GM18499 (cell line): ENCODE measurements at regions not wholly inside any gene's neighbourhood (a gene's known extent, or its start where the extent isn't known, plus 50 kb on each side); places are given as distances from the start of the nearest gene placed in this dataset.
"Not testable (repeated sequence)": the region's sequence is repeated elsewhere in the genome, so short reads cannot be mapped to it uniquely, and the experiment has no call there.

Experiments used
- ATAC-seq: cut with Tn5 transposase; IDR thresholded peaks from one replicate; pipeline ENCODE4 v1.9.1; 2021; ENCODE audit warnings: moderate number of reproducible peaks; ENCODE audit not compliant: insufficient read depth, unreplicated experiment

DNA sequence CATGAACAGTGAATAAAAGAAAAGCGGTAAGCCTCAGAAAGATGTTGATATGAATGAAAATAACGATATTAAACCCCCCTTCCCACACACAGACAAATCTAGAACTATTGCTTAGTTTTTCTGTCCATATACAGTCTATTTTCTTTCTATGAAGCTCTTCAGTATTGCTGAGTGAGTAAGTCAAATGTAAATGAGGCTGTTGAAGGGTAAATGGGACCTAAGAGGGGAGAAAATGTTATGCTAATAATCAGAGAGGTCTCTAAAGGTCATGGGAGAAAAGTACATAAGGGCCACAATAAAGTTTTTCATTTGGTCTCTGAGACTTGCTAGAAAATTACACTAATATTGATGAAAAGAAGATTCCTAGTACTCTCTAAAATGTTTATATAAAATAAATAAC, 56.2 kb downstream of the PABPC4L start:
- no peak for ATAC-seq

GRCh38 chr4:134144337-134144736, 57.3 kb downstream of the PABPC4L start:
- ATAC-seq = no peak

DNA sequence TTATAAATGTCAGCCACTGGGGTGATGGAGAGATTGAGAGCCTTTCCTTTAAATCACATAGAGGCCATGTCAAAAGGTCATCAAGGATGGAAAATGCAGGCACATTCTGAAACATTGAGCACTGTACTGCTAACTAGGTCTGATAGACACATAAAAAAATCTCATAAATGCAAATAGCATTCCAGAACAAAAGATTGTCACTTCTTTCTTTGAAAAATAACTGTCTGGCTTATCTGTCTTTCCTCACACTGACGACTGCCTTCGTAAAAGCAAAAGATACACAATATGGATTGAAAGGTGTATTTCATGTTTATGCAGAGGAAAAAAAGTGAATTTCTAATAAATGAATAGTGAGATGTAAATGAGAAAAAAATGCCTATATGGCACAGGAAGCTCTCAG, 59.9 kb downstream of the PABPC4L start:
- no peak for ATAC-seq

GRCh38 chr4:134139188-134139587, 62.4 kb downstream of the PABPC4L start:
- ATAC-seq = no peak

GRCh38 chr4:134132086-134132783, 69.4 kb downstream of the PABPC4L start:
- no peak for ATAC-seq

DNA sequence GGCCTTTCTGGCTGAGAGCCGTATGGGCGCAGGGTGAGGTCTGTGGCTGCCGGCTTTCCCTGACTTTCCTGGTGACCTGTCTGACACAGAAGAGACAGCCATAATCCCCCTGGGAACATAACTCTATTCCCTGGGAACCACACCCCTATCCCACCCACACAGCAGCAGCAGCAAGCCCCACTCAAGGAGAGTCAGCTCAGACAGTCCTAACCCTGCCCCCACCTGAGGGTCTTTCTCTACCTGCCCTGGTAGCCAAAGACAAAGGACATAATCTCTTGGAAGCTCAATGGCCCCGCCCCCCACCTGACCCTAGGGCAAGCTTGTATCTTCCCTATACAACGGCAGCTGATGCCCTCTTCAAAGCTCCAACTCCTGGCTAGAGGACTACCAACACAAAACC, 74.6 kb downstream of the PABPC4L start:
- ATAC-seq = no peak

- no peak for ATAC-seq
Observed at GRCh38 chr4:134126000-134126560, 75.5 kb downstream of the PABPC4L start.

GRCh38 chr4:134122903-134123302, 78.7 kb downstream of the PABPC4L start:
- no peak for ATAC-seq

DNA sequence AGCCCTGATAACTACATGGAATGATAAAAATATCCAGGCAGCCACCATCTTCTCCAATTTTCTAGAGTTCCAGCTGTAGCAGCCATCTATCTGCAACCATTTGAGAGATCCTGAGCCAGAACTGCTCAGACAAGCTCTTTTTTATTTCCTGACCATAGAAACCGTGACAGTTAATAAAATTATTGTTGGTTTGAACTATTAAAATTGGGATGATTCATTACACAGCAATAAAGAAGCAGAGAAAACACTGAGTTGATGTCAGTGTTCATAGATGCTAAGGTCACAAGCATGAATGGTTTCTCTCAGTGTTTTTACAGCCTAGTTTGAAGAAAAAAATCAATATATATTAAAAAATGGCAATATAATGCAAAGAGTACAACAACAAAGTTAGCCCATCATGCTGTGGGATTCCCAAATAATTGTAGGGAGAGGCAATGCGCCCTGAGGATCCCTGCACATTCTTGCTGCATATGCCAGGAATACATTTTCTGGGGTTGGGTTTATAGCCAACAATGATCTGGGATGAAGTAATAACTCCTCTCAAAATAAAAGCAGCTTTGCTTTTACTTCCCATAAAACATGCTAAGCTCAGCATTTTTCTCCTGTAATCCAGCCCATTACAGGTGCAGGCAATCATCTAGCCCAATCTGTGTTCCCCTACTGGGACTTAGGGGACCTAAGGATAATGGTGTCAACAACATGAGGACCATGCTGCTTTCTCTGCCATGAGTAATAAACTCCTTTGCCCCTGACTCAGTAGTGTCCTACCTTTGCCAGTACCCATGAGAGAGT, 84.0 kb downstream of the PABPC4L start:
- ATAC-seq = no peak

DNA sequence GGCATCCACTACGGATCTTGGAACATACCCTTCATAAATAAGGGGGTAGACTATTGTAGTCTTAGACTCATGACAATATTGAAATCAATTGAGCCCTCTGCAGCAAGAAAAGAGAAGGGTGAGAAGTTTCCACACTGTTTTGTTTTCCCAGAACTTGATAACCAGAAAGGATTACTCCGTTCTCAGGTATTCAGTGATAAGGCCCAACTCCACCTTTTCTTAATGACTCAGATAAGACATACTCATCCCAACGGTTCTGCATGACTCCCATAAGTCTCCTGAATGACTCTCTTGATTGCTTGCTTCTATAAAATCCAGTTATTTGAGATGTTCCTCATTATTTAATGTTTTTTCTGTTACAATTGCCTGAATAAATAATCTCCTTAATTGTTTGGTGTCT, 111.7 kb downstream of the PABPC4L start:
- ATAC-seq = no peak

DNA sequence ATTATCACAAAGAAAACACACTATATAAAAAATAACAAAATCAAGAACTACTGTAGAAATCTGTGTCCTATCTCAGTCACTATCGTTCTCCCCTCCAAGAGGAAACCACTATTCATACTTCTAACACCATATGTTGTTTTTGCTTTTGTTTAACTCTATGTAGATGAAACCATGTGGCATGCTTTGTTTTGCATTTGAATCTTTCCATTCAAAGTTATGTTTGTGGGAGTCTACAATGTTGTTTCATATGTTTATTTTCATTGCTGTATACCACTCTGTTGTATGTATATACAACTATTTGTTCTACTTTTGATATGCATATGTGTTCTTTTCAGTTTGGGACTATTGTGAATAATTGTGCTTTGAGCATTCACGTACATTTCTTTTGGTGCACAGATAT, 116.1 kb downstream of the PABPC4L start:
- ATAC-seq = no peak

DNA sequence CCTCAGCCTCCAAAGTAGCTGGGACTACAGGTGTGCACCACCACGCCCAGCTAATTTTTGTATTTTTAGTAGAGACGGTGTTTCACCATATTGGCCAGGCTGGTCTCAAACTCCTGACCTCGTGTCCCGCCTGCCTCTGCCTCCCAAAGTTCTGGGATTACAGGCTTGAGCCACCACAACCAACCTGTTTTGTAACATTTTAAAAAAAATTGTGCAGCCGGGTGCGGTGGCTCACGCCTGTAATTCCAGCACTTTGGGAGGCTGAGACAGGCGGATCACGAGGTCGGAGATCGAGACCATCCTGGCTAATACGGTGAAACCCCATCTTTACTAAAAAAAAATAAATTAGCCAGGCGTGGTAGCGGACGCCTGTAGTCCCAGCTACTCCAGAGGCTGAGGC, 122.5 kb downstream of the PABPC4L start:
- ATAC-seq = not testable (repeated sequence)

DNA sequence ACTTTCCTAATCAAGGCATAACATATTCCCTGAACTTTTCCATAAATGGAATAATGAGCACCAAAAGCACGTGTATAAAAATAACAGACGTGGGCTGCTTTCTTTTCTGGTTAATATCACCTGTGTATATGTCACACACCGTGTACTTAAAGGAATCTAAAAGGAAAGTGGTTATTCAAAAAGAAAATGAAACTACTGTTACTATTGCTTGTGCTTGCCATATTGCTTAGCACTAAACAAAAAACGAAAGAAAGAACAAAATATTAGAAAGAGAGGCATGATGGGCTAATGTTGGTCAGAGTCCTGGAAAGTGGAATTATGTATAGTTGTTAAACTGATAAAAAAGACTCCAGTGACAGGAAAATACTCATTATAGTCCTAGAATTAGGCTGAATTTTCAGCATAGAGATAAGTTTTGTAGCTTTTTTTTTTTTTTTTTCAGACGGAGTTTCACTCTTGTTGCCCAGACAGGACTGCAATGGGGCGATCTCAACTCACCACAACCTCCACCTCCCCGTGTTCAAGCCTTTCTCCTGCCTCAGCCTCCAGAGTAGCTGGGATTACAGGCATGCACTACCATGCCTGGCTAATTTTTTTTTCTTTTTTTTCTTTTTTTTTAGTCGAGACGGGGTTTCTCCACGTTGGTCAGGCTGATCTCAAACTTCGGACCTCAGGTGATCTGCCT, 123.2 kb downstream of the PABPC4L start:
- ATAC-seq = peak; percentile 70

GRCh38 chr4:134073711-134074110, 127.9 kb downstream of the PABPC4L start:
- ATAC-seq = no peak

DNA sequence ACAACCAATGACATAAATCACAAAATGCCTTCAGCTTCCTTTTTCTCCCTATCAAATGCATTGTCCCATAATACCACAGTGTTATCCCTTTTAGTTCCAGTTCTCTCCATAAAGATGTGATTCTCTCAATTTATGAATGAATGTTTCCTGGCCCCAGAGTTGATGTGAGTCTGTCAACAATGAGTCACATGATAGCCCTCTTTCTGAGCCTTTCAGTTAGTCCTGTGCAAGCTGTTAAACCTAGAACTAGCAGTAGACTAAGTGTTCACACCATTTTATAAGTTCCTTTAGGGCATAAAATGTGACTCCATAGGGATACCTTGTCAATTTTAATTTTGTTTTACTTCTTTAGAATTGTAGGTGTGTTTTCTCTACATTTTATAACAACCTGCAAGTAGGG, 129.5 kb downstream of the PABPC4L start:
- ATAC-seq = no peak

DNA sequence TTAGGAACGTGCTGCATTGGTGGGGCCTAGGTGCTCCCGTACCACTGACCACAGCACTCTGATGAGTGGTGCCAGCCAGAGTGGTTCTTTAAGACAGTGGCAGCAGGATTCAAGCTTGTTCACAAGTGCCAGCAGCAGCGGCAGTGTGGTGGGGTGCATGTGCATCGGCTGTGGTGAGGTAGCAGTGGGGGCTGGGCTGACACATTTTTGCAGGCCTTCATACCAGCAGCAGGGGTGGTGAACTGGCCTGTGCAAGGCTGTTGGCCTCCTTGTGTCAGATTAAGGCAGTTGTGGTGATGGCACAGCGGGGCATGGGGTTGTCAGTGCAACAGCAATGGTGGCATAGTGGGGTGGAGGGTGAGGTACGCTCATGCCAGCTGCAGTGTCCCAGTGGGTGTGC, 131.4 kb downstream of the PABPC4L start:
- ATAC-seq = no peak

GRCh38 chr4:134057356-134057755, 144.2 kb downstream of the PABPC4L start:
- ATAC-seq = no peak

DNA sequence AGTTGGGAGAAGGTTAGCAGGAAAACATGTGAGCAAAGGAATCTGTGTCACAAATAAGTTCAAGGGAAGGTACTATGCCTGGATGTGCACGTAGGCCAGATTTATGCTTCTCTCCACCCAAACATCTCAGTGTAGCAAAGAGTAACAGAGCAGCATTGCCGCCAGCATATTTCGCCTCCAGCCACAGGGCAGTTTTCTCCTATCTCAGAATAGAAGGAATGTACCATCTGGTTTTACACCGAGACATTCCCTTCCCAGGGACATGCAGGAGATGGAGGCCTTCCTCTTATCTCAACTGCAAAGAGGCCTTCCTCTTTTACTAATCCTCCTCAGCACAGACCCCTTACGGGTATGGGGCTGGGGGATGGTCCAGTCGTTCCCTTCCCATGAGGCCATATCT, 155.4 kb downstream of the PABPC4L start:
- not testable (repeated sequence) for ATAC-seq

GRCh38 chr4:134045411-134045810, 156.2 kb downstream of the PABPC4L start:
- no peak for ATAC-seq

DNA sequence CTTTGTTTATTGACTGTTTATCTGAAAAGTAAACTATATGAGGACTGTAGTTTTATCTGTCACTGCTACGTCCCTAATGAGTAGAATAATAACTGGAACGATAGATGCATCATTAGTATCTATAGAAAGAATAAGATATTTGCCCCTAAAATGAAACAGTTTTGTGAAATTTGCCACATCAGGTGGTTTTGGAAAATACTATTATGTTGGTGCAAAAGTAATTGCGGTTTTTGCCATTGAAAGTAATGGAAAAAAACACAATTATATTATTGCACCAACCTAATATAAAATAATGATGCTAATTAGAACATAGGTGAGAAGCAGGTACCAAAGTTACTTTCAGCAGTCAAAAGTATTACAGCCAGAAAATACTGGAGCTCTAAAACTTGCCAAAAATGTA, 158.3 kb downstream of the PABPC4L start:
- ATAC-seq = no peak

DNA sequence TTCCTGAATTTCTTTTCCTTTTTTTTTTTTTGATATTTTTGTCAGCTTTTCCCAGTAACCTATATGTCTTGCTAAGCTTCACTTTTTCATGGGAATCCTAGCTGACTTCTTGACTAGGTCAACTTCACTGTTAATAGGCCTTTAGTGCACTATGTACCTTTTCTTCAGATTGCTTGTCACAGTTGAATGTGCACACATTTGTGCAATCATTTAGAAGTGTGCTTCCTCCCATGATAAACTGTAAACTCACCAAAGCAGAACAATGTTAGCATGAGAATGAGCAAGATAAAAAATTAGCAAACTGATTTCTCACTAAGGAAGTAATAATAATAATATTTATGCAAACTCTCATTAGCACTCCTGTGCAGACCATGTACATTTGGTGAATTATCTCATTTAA, 173.2 kb downstream of the PABPC4L start:
- ATAC-seq = no peak
